Lung (tissue), 11 donors: ENCODE measurements at regions not wholly inside any gene's neighbourhood (a gene's known extent, or its start where the extent isn't known, plus 50 kb on each side); places are given as distances from the start of the nearest gene placed in this dataset.
"Not testable (repeated sequence)": the region's sequence is repeated elsewhere in the genome, so short reads cannot be mapped to it uniquely, and the experiment has no call there.

Source experiments
- ATAC-seq: fragments of 200-7000 bp; cut with Tn5 transposase; one replicate; pipeline ENCODE4 v1.9.1; 2020; ENCODE audit warnings: moderate number of reproducible peaks; ENCODE audit not compliant: insufficient read depth, low FRiP score
- DNase-seq, 3 donors: peaks; one replicate each; pipeline ENCODE4 v3.0.0-alpha.2; 2013 to 2017
- H3K27ac ChIP-seq, 2 donors: one replicate each; pipeline ENCODE4 v1.5.1; 2013; ENCODE audit warnings: mild to moderate bottlenecking in 2 of 2, moderate library complexity in 2 of 2, control low read depth in 1 of 2, inconsistent platforms in 1 of 2, low read depth in 1 of 2, low read length in 1 of 2
- H3K27me3 ChIP-seq, 3 donors: one replicate each; pipeline ENCODE4 v1.5.1; 2013; ENCODE audit warnings: low read length in 2 of 3; ENCODE audit not compliant: control insufficient read depth in 3 of 3, insufficient read depth in 3 of 3
- H3K36me3 ChIP-seq, 4 donors: one replicate each; pipeline ENCODE4 v1.5.1; 2013; ENCODE audit warnings: low read length in 4 of 4, mild to moderate bottlenecking in 1 of 4, moderate library complexity in 1 of 4; ENCODE audit not compliant: control insufficient read depth in 4 of 4, insufficient read depth in 4 of 4
- H3K4me1 ChIP-seq, 5 donors: one replicate each; pipeline ENCODE4 v1.5.1; 2013; ENCODE audit warnings: low read length in 5 of 5, mild to moderate bottlenecking in 2 of 5, moderate library complexity in 1 of 5; ENCODE audit not compliant: control insufficient read depth in 5 of 5, insufficient read depth in 5 of 5
- H3K4me3 ChIP-seq: one replicate; pipeline ENCODE4 v1.5.1; 2013; ENCODE audit warnings: mild to moderate bottlenecking, control low read depth, moderate library complexity
- H3K9ac ChIP-seq, 2 donors: one replicate each; pipeline ENCODE4 v1.5.1; 2013; ENCODE audit warnings: low read length in 2 of 2, control low read depth in 1 of 2; ENCODE audit not compliant: insufficient read depth in 1 of 2
- H3K9me3 ChIP-seq, 4 donors: one replicate each; pipeline ENCODE4 v1.5.1; 2013; ENCODE audit warnings: low read length in 3 of 4, mild to moderate bottlenecking in 1 of 4, moderate library complexity in 1 of 4; ENCODE audit not compliant: control insufficient read depth in 4 of 4, insufficient read depth in 3 of 4
- WGBS, 2 donors: extraction: QIAGEN DNeasy Blood & Tissue Kit; methylation state at CpG; one replicate each; pipeline ENCODE4 v1.1.7; 2013; 5-methylcytosine and 5-hydroxymethylcytosine counted together
- TF ChIP-seq, protein P1 (sequence below): IDR thresholded peaks from 2 replicates; pipeline ENCODE4 v1.5.1; 2012; ENCODE audit warnings: mild to moderate bottlenecking; ENCODE audit errors: control extremely low read depth, extremely low read depth
- donor health status: control.
- donor health status: control.
- donor health status: Bipolar disorder and iron deficiency.
- donor health status: healthy.
- donor health status: DM: yes; HTN: yes; CAD: no.

DNA sequence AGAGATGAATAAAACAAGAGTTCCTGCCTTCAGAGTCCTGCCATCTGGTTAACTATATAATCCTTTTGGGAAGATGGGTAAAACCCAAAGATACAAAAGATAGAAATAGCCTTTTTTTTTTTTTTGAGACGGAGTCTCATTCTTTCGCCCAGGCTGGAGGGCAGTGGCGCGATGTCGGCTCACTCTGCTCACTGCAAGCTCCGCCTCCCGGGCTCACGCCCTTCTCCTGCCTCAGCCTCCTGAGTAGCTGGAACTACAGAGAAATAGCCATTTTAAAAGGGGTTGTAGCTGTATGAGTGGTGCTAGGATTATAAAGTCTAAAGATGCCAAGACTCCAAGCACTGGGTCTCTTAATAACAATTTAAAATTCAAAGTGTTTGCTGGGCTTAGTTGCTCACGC is 97.2 kb downstream of the KDR start:
- 94 to 95% methylated on average over 9 of the region's 9 CpGs for WGBS, 2 donors
- no peak overlapping the region for H3K9ac ChIP-seq

DNA sequence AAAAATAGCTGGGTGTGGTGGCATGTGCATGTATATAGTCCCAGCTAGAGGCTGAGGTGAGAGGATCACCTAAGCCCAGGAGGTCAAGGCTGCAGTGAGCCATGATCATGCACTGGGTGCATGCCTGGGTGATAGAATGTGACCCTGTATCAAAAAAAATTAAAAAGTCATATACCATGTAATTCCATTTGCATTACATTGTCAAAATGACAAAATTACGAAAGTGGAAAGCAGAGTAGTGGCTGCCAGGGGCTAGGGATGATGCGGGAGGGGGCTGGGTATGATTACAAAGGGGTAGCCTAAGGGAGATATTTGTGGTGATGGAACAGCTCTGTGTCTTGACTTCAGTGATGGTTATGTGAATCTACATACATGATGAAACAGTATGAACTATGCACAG is 97.8 kb downstream of the KDR start:
- Histone ChIP-seq H3K27ac (no peak overlapping the region), H3K36me3 (no peaks in the 10 kb centered on the region), H3K27me3 (no peaks in the 10 kb centered on the region), H3K9me3 (no peaks in the 10 kb centered on the region), H3K9ac (no peak overlapping the region), H3K4me3 (no peak overlapping the region), H3K4me1 (peaks cover 0 to 3% (median 0%) of the 10 kb centered on the region in 5 donors)
- TF ChIP-seq, protein P1, sequence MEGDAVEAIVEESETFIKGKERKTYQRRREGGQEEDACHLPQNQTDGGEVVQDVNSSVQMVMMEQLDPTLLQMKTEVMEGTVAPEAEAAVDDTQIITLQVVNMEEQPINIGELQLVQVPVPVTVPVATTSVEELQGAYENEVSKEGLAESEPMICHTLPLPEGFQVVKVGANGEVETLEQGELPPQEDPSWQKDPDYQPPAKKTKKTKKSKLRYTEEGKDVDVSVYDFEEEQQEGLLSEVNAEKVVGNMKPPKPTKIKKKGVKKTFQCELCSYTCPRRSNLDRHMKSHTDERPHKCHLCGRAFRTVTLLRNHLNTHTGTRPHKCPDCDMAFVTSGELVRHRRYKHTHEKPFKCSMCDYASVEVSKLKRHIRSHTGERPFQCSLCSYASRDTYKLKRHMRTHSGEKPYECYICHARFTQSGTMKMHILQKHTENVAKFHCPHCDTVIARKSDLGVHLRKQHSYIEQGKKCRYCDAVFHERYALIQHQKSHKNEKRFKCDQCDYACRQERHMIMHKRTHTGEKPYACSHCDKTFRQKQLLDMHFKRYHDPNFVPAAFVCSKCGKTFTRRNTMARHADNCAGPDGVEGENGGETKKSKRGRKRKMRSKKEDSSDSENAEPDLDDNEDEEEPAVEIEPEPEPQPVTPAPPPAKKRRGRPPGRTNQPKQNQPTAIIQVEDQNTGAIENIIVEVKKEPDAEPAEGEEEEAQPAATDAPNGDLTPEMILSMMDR, result no peak
- 91 to 96% methylated on average over 2 of the region's 2 CpGs for WGBS, 2 donors
- no peak for DNase-seq
- no peak for ATAC-seq

More for the DNA sequence above, 97.2 kb downstream of the KDR start:
- Histone ChIP-seq H3K9me3 (no peaks in the 10 kb centered on the region), H3K4me3 (no peak overlapping the region), H3K27ac (no peak overlapping the region), H3K4me1 (peaks cover 0 to 9% (median under 1%) of the 10 kb centered on the region in 5 donors), H3K27me3 (no peaks in the 10 kb centered on the region), H3K36me3 (no peaks in the 10 kb centered on the region)
- DNase-seq (no peak), ATAC-seq (no peak)
- TF ChIP-seq, protein P1, result no peak

DNA sequence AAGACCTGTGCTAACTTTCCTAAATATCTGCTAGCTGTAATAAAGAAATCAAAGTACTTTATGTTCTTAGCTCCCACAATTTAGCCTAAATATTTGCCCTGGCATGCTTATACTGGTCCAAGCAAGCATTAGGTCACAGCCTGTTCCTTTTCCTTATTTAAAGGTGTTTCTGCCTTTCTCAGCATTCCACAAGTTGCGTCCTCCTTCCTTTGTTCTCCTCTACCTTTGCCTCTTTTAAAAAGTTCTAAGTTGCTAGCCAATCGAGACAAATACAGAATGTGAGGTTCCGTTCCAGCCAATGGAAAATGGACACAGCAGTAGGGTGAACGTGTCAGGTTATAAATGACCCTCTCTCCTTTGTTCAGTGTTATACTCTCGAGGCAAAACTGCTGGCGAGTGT is 99.9 kb downstream of the KDR start:
- ATAC-seq, H3K36me3 ChIP-seq, H3K9me3 ChIP-seq, H3K27ac ChIP-seq, H3K27me3 ChIP-seq, H3K4me3 ChIP-seq, H3K4me1 ChIP-seq, DNase-seq, H3K9ac ChIP-seq: not testable (repeated sequence)
- WGBS, 2 donors, result 79 to 84% methylated on average over 6 of the region's 6 CpGs

DNA sequence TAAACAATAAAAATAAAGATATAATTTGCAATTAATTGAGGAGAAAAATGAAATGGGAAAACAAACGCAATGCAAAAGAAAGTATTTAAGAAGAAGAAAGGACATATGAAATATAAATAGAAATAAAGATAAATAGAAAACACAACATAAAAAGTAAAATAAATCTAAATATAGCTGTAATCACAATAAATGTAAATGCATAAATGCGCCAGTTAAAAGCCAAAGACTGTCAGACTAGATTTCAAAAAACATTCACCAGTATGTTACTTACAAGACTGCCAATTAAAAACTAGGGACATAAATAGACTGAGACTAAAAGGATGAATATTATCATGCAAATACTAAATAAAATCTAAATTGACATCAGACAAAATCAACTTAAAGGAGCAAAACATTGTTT is 102.4 kb downstream of the KDR start:
- 98% methylated on average over 2 of the region's 2 CpGs for WGBS, 2 donors
- Histone ChIP-seq H3K4me1 (no peaks in the 10 kb centered on the region), H3K9ac (no peak overlapping the region), H3K9me3 (no peaks in the 10 kb centered on the region), H3K27ac (no peak overlapping the region), H3K27me3 (no peaks in the 10 kb centered on the region), H3K4me3 (no peak overlapping the region), H3K36me3 (no peaks in the 10 kb centered on the region)
- ATAC-seq (no peak), DNase-seq (no peak)
- TF ChIP-seq, protein P1, result no peak
